HepG2 (cell line): ENCODE measurements at regions not wholly inside any gene's neighbourhood (a gene's known extent, or its start where the extent isn't known, plus 50 kb on each side); places are given as distances from the start of the nearest gene placed in this dataset.
A peak's percentile ranks its signal among the peaks of the same experiment; 100 is the strongest.

Experiments used
- ATAC-seq: fragments of 200-7000 bp; cut with Tn5 transposase; 3 replicates; pipeline ENCODE4 v1.9.1; 2020; ENCODE audit warnings: mild to moderate bottlenecking, moderate library complexity
- BruUV-seq: library from RNA; stranded (reverse); fragments of 400-500 nt; replicated peaks from 2 replicates; lab custom pipeline; 2021; lab: Mats Ljungman, UMichigan
- CTCF ChIA-PET: fragments of 300-600 bp; formaldehyde crosslinking; extraction: SDS; loops from one replicate; lab custom pipeline; 2021; ENCODE audit warnings: low total read pairs, inconsistent platforms, low intra/inter-chr PET ratio; lab: Yijun Ruan, JAX
- POLR2A ChIA-PET: fragments of 350-600 bp; sonication (Branson Sonifier 250); formaldehyde crosslinking; loops from one replicate; lab custom pipeline; 2020; ENCODE audit warnings: antibody characterized with exemption, inconsistent platforms; lab: Yijun Ruan, JAX
- DNase-seq: peaks from one replicate; pipeline ENCODE4 v3.0.0-alpha.2; 2015; ENCODE audit warnings: low spot score
- FAIRE-seq: peaks from 3 replicates; lab custom pipeline; 2011; peaks lifted over from hg19 to GRCh38; lab: Jason Lieb, UNC
- H2AFZ ChIP-seq: one replicate; pipeline ENCODE4 v1.6.1; 2011; ENCODE audit warnings: low read length, inconsistent platforms
- H3K27ac ChIP-seq: fragments of 300-600 bp; 3 replicates; pipeline ENCODE4 v1.8.0; 2011; ENCODE audit warnings: mixed run types, mild to moderate bottlenecking, mixed read lengths, low read length, inconsistent platforms; ENCODE audit not compliant: insufficient read depth; ENCODE audit errors: extremely low read length
- H3K27me3 ChIP-seq, 2 experiments: fragments of 200-600 bp in 1 of 2; 2 replicates in 1 of 2; 3 replicates in 1 of 2; pipeline versions ENCODE4 v1.6.0 to v1.8.0; 2011; ENCODE audit warnings: low read length in 2 of 2, mild to moderate bottlenecking in 2 of 2, moderate library complexity in 2 of 2, inconsistent platforms in 1 of 2; ENCODE audit not compliant: insufficient read depth in 2 of 2, control insufficient read depth in 1 of 2
- H3K36me3 ChIP-seq, 2 experiments: fragments of 200-600 bp in 1 of 2; replicated peaks in 1 of 2; 2 replicates in 1 of 2; 3 replicates in 1 of 2; pipeline versions ENCODE4 v1.5.1 to v1.8.0; 2011; ENCODE audit warnings: low read length in 2 of 2, inconsistent platforms in 1 of 2; ENCODE audit not compliant: insufficient read depth in 2 of 2, control insufficient read depth in 1 of 2
- H3K4me1 ChIP-seq: 2 replicates; pipeline ENCODE4 v1.5.1; 2012; ENCODE audit warnings: low read length, inconsistent platforms; ENCODE audit not compliant: insufficient read depth
- H3K4me2 ChIP-seq: 2 replicates; pipeline ENCODE4 v1.6.0; 2011; ENCODE audit warnings: low read depth, low read length, inconsistent platforms
- H3K4me3 ChIP-seq, 3 experiments: fragments of 200-600 bp in 1 of 3; sonication (generic), shearing (Covaris generic) in 1 of 3; replicated peaks in 1 of 3; 2 replicates each; pipeline ENCODE4 v1.5.1; 2011 to 2016; ENCODE audit warnings: low read length in 3 of 3, inconsistent platforms in 2 of 3, low read depth in 2 of 3, mild to moderate bottlenecking in 2 of 3, control low read depth in 1 of 3, mixed read lengths in 1 of 3; ENCODE audit not compliant: insufficient read depth in 1 of 3
- H3K79me2 ChIP-seq: one replicate; pipeline ENCODE4 v1.6.1; 2011; ENCODE audit warnings: low read length, inconsistent platforms; ENCODE audit not compliant: insufficient read depth
- H3K9ac ChIP-seq: 2 replicates; pipeline ENCODE4 v1.6.0; 2011; ENCODE audit warnings: mild to moderate bottlenecking, low read depth, low read length, inconsistent platforms; ENCODE audit not compliant: insufficient read depth
- H3K9me3 ChIP-seq: 2 replicates; pipeline ENCODE4 v1.5.1; 2012; ENCODE audit warnings: mild to moderate bottlenecking, low read length
- H4K20me1 ChIP-seq: 2 replicates; pipeline ENCODE4 v1.6.0; 2011; ENCODE audit warnings: inconsistent platforms, mild to moderate bottlenecking, low read length, moderate library complexity; ENCODE audit not compliant: insufficient read depth
- EEA1 ChIP-seq: sonication (generic); formaldehyde crosslinking; IDR thresholded peaks from 2 replicates; pipeline ENCODE4 v1.5.1; 2020; ENCODE audit warnings: mild to moderate bottlenecking, missing genetic modification reagents, borderline replicate concordance
- NFE2L2 ChIP-seq: fragments of 150-350 bp; IDR thresholded peaks from 2 replicates; pipeline ENCODE4 v1.6.1; 2014; ENCODE audit warnings: low read length
- RBM39 ChIP-seq: fragments of 200-400 bp; formaldehyde crosslinking; IDR thresholded peaks from one replicate; pipeline ENCODE4 v1.6.1; 2018; ENCODE audit warnings: antibody characterized with exemption, mild to moderate bottlenecking, low read depth, low read length; ENCODE audit not compliant: poor library complexity, severe bottlenecking
- RFX1 ChIP-seq: fragments of 450-650 bp; IDR thresholded peaks from 2 replicates; pipeline ENCODE4 v1.6.1; 2017
- RXRA ChIP-seq: sonication (generic); formaldehyde crosslinking; IDR thresholded peaks from 2 replicates; pipeline ENCODE4 v1.5.1; 2020; ENCODE audit warnings: missing genetic modification reagents
- ZNF562 ChIP-seq: sonication (generic); formaldehyde crosslinking; IDR thresholded peaks from 2 replicates; pipeline ENCODE4 v1.8.0; 2022; ENCODE audit warnings: missing genetic modification reagents, borderline replicate concordance
- WGBS: methylation state at CpG from one replicate; pipeline ENCODE4 v1.1.6; 2017; ENCODE audit warnings: low lambda C conversion rate; 5-methylcytosine and 5-hydroxymethylcytosine counted together
- in situ Hi-C: cut with HindIII; loops from 2 replicates; pipeline ENCODE4 v1.10.0; 2017; ENCODE audit warnings: low pct_unique_long_range_greater_than_20kb; ENCODE audit not compliant: extremely low pct_ligation_motif_present
- intact Hi-C: fragments of 100-400 bp; cut with micrococcal nuclease; formaldehyde crosslinking; loops from one replicate; pipeline ENCODE4 v1.10.0; 2022; ENCODE audit not compliant: unreplicated experiment
- TF ChIP-seq, protein P1 (sequence below): sonication (generic); formaldehyde crosslinking; IDR thresholded peaks from 2 replicates; pipeline ENCODE4 v1.5.1; 2020; ENCODE audit warnings: mild to moderate bottlenecking, missing genetic modification reagents, borderline replicate concordance
- TF ChIP-seq, protein P2 (sequence below): sonication (generic); formaldehyde crosslinking; IDR thresholded peaks from 2 replicates; pipeline ENCODE4 v1.9.0; 2021; ENCODE audit warnings: missing genetic modification reagents, borderline replicate concordance
- TF ChIP-seq, protein P3 (sequence below), 2 experiments: fragments of 450-650 bp in 1 of 2; sonication (generic) in 1 of 2; formaldehyde crosslinking; IDR thresholded peaks; 2 replicates each; pipeline versions ENCODE4 v1.5.0 to v1.8.0; 2020 to 2022; ENCODE audit warnings: mild to moderate bottlenecking in 1 of 2, missing genetic modification reagents in 1 of 2
- TF ChIP-seq, protein P4 (sequence below): sonication (generic); formaldehyde crosslinking; IDR thresholded peaks from 2 replicates; pipeline ENCODE4 v1.5.0; 2020; ENCODE audit warnings: mild to moderate bottlenecking, missing genetic modification reagents
- TF ChIP-seq, protein P5 (sequence below): sonication (generic); formaldehyde crosslinking; IDR thresholded peaks from 2 replicates; pipeline ENCODE4 v1.8.1; 2022; ENCODE audit warnings: mild to moderate bottlenecking, missing genetic modification reagents

DNA sequence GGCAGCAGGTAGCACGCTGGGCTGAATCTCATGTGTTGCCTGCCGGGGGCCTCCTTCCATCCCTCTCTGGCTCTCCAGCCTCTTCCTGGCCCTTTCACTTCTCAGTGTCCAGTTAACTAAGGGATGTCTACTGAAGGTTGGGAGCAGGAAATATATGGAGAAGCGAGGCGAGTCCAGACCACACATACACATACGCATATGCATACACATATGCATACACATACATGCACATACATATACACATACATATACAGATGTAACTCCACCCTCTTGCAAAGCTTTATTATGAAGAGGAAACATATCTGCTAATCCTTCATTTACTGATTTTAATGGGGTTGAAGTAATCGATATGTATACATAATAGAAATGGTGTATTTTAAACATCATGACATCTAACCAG lies 636.1 kb upstream of the CCDC179 start (continued):
- TF ChIP-seq, protein P1, sequence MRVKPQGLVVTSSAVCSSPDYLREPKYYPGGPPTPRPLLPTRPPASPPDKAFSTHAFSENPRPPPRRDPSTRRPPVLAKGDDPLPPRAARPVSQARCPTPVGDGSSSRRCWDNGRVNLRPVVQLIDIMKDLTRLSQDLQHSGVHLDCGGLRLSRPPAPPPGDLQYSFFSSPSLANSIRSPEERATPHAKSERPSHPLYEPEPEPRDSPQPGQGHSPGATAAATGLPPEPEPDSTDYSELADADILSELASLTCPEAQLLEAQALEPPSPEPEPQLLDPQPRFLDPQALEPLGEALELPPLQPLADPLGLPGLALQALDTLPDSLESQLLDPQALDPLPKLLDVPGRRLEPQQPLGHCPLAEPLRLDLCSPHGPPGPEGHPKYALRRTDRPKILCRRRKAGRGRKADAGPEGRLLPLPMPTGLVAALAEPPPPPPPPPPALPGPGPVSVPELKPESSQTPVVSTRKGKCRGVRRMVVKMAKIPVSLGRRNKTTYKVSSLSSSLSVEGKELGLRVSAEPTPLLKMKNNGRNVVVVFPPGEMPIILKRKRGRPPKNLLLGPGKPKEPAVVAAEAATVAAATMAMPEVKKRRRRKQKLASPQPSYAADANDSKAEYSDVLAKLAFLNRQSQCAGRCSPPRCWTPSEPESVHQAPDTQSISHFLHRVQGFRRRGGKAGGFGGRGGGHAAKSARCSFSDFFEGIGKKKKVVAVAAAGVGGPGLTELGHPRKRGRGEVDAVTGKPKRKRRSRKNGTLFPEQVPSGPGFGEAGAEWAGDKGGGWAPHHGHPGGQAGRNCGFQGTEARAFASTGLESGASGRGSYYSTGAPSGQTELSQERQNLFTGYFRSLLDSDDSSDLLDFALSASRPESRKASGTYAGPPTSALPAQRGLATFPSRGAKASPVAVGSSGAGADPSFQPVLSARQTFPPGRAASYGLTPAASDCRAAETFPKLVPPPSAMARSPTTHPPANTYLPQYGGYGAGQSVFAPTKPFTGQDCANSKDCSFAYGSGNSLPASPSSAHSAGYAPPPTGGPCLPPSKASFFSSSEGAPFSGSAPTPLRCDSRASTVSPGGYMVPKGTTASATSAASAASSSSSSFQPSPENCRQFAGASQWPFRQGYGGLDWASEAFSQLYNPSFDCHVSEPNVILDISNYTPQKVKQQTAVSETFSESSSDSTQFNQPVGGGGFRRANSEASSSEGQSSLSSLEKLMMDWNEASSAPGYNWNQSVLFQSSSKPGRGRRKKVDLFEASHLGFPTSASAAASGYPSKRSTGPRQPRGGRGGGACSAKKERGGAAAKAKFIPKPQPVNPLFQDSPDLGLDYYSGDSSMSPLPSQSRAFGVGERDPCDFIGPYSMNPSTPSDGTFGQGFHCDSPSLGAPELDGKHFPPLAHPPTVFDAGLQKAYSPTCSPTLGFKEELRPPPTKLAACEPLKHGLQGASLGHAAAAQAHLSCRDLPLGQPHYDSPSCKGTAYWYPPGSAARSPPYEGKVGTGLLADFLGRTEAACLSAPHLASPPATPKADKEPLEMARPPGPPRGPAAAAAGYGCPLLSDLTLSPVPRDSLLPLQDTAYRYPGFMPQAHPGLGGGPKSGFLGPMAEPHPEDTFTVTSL (CRISPR knock-in tag) = no peak
- TF ChIP-seq RXRA (CRISPR knock-in tag) (no peak), ZNF562 (no peak), EEA1 (CRISPR knock-in tag) (no peak), RBM39 (no peak)
- TF ChIP-seq, protein P2, sequence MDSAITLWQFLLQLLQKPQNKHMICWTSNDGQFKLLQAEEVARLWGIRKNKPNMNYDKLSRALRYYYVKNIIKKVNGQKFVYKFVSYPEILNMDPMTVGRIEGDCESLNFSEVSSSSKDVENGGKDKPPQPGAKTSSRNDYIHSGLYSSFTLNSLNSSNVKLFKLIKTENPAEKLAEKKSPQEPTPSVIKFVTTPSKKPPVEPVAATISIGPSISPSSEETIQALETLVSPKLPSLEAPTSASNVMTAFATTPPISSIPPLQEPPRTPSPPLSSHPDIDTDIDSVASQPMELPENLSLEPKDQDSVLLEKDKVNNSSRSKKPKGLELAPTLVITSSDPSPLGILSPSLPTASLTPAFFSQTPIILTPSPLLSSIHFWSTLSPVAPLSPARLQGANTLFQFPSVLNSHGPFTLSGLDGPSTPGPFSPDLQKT (CRISPR knock-in tag) = no peak

DNA sequence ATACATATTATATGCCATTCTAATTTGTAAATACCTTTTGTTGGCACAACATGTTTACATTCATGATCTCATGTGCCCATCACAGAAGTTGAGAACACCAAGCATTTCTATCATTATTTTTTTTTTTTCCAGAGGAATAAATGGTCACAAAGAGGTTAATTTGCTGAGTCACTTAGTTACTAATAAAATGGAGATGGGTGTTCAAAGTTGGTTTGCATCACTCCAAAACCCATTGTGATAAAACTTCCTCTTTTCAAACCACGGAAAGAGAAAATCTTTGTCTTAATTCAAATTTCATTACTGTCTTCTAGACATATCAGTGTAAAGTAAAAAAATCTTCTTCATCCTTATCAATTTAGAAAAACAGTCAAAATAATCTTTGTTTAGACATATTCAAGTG lies 636.8 kb upstream of the CCDC179 start:
- BruUV-seq = no TSS peak
- Histone ChIP-seq H3K79me2 (no peaks in the 10 kb centered on the region), H3K4me3 (no peak overlapping the region), H3K27ac (no peak overlapping the region), H4K20me1 (no peaks in the 10 kb centered on the region), H3K27me3 (no peaks in the 10 kb centered on the region), H3K9ac (no peak overlapping the region), H3K4me1 (no peaks in the 10 kb centered on the region), H3K9me3 (no peaks in the 10 kb centered on the region), H3K36me3 (no peaks in the 10 kb centered on the region), H2AFZ (no peak overlapping the region), H3K4me2 (no peak overlapping the region)
- ChIA-PET POLR2A (no interaction called here), CTCF (no interaction called here)
- ATAC-seq (no peak), DNase-seq (no peak), FAIRE-seq (no peak)
- 5% methylated on average over 1 of the region's 1 CpG for WGBS
- intact Hi-C loops = no loop called here
- in situ Hi-C loops = no loop called here
- TF ChIP-seq RFX1 (no peak), NFE2L2 (peak; percentile 35; the same call in 1 of the 2 replicates)
- TF ChIP-seq, protein P3, sequence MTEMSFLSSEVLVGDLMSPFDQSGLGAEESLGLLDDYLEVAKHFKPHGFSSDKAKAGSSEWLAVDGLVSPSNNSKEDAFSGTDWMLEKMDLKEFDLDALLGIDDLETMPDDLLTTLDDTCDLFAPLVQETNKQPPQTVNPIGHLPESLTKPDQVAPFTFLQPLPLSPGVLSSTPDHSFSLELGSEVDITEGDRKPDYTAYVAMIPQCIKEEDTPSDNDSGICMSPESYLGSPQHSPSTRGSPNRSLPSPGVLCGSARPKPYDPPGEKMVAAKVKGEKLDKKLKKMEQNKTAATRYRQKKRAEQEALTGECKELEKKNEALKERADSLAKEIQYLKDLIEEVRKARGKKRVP (CRISPR knock-in tag; IDR thresholded peaks at IDR 0.05) = no peak
- TF ChIP-seq, protein P4, sequence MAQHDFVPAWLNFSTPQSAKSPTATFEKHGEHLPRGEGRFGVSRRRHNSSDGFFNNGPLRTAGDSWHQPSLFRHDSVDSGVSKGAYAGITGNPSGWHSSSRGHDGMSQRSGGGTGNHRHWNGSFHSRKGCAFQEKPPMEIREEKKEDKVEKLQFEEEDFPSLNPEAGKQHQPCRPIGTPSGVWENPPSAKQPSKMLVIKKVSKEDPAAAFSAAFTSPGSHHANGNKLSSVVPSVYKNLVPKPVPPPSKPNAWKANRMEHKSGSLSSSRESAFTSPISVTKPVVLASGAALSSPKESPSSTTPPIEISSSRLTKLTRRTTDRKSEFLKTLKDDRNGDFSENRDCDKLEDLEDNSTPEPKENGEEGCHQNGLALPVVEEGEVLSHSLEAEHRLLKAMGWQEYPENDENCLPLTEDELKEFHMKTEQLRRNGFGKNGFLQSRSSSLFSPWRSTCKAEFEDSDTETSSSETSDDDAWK (CRISPR knock-in tag) = no peak
- TF ChIP-seq, protein P5, sequence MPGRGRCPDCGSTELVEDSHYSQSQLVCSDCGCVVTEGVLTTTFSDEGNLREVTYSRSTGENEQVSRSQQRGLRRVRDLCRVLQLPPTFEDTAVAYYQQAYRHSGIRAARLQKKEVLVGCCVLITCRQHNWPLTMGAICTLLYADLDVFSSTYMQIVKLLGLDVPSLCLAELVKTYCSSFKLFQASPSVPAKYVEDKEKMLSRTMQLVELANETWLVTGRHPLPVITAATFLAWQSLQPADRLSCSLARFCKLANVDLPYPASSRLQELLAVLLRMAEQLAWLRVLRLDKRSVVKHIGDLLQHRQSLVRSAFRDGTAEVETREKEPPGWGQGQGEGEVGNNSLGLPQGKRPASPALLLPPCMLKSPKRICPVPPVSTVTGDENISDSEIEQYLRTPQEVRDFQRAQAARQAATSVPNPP (CRISPR knock-in tag) = no peak
